GM23248 (cell line): ENCODE measurements at regions not wholly inside any gene's neighbourhood (a gene's known extent, or its start where the extent isn't known, plus 50 kb on each side); places are given as distances from the start of the nearest gene placed in this dataset.
A peak's percentile ranks its signal among the peaks of the same experiment; 100 is the strongest.

ENCODE experiments used
- DNase-seq: peaks from one replicate; pipeline ENCODE4 v3.0.0-alpha.2; 2015
- H2AFZ ChIP-seq: fragments of 200-600 bp; sonication (generic); 2 replicates; pipeline ENCODE4 v1.6.1; 2016; ENCODE audit warnings: antibody characterized with exemption
- H3F3A ChIP-seq: fragments of 200-600 bp; sonication (generic); 2 replicates; pipeline ENCODE4 v1.6.1; 2016; ENCODE audit warnings: mild to moderate bottlenecking, antibody characterized with exemption, mixed run types; ENCODE audit not compliant: insufficient read depth
- H3K27ac ChIP-seq: fragments of 200-600 bp; sonication (generic); 2 replicates; pipeline ENCODE4 v1.5.1; 2016; ENCODE audit warnings: mild to moderate bottlenecking
- H3K27me3 ChIP-seq: fragments of 200-600 bp; sonication (generic); replicated peaks from 2 replicates; pipeline ENCODE4 v1.6.1; 2016; ENCODE audit warnings: mild to moderate bottlenecking; ENCODE audit not compliant: insufficient read depth
- H3K36me3 ChIP-seq: fragments of 200-600 bp; sonication (generic); 2 replicates; pipeline ENCODE4 v1.6.1; 2016; ENCODE audit warnings: low read depth, mild to moderate bottlenecking
- H3K4me1 ChIP-seq: fragments of 200-600 bp; sonication (generic); 2 replicates; pipeline ENCODE4 v1.6.1; 2016; ENCODE audit warnings: mild to moderate bottlenecking; ENCODE audit not compliant: insufficient read depth
- H3K4me2 ChIP-seq: fragments of 200-600 bp; sonication (generic); one replicate; pipeline ENCODE4 v1.6.1; 2016; ENCODE audit warnings: mild to moderate bottlenecking; ENCODE audit not compliant: unreplicated experiment
- H3K4me3 ChIP-seq: fragments of 200-600 bp; sonication (generic); 2 replicates; pipeline ENCODE4 v1.5.1; 2016; ENCODE audit warnings: mild to moderate bottlenecking
- H3K79me2 ChIP-seq: fragments of 200-600 bp; sonication (generic); 2 replicates; pipeline ENCODE4 v1.6.1; 2016; ENCODE audit warnings: mild to moderate bottlenecking; ENCODE audit not compliant: insufficient read depth
- H3K9ac ChIP-seq: fragments of 200-600 bp; sonication (generic); 2 replicates; pipeline ENCODE4 v1.6.1; 2016; ENCODE audit warnings: mild to moderate bottlenecking
- H3K9me2 ChIP-seq: fragments of 200-600 bp; sonication (generic); 2 replicates; pipeline ENCODE4 v1.6.1; 2016; ENCODE audit warnings: mixed run types, mild to moderate bottlenecking, moderate library complexity; ENCODE audit not compliant: insufficient read depth
- H3K9me3 ChIP-seq: fragments of 200-600 bp; sonication (generic); one replicate; pipeline ENCODE4 v1.6.1; 2017; ENCODE audit warnings: low read depth
- H4K20me1 ChIP-seq: fragments of 200-600 bp; sonication (generic); 2 replicates; pipeline ENCODE4 v1.6.0; 2016; ENCODE audit not compliant: insufficient read depth
- EZH2 ChIP-seq: fragments of 200-600 bp; sonication (generic); IDR thresholded peaks from 2 replicates; pipeline ENCODE4 v1.6.1; 2018; ENCODE audit warnings: antibody characterized with exemption, mild to moderate bottlenecking; ENCODE audit not compliant: insufficient read depth, poor library complexity, severe bottlenecking
- EZH2phosphoT487 ChIP-seq: fragments of 200-600 bp; sonication (generic); IDR thresholded peaks from 2 replicates; pipeline ENCODE4 v1.6.1; 2018; ENCODE audit warnings: antibody characterized with exemption, moderate library complexity, mild to moderate bottlenecking, low read depth; ENCODE audit not compliant: insufficient read depth
- WGBS, 2 experiments: methylation state at CpG; one replicate each; pipeline ENCODE4 v1.1.6; 2015 to 2017; ENCODE audit warnings: low lambda C conversion rate in 2 of 2, low coverage in 1 of 2; ENCODE audit errors: missing lambda C conversion rate in 2 of 2; 5-methylcytosine and 5-hydroxymethylcytosine counted together
- in situ Hi-C: fragments of 300-500 bp; cut with MboI; formaldehyde crosslinking; loops from 2 replicates; pipeline ENCODE4 v1.15.0; 2020

DNA sequence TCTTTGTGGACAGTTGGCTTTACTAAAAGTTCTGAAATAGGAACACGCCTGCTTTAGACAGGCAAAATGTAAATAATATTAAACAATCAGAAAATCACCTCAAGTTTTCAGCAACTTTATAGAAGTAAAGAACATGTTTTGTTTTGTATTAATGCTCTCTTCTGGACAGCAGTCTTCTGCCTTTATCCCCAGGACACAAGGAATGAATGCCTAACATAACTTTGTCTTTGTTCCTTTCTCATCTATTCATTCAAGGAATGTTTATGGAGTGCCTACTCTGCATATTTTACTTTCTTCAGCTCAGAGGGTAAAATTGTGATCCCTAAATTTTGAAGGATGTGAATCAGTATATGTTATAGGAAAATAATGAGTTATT lies 325.4 kb downstream of the FOXO1 start:
- Histone ChIP-seq H3K79me2 (no peaks in the 10 kb centered on the region), H3K9me3 (no peaks in the 10 kb centered on the region), H3K4me2 (no peak overlapping the region), H3K9me2 (no peaks in the 10 kb centered on the region), H3K4me3 (no peak overlapping the region), H4K20me1 (no peaks in the 10 kb centered on the region), H3K9ac (no peak overlapping the region), H3K36me3 (no peaks in the 10 kb centered on the region), H3K4me1 (no peaks in the 10 kb centered on the region; the same call in 1 of the 2 replicates), H3K27me3 (0 out of 2 replicates have a peak, but pooled peaks cover 7% of the 10 kb centered on the region), H2AFZ (no peak overlapping the region), H3F3A (no peaks in the 10 kb centered on the region), H3K27ac (no peak overlapping the region)
- DNase-seq: no peak
- in situ Hi-C loops: no loop called here
- 70 to 73% methylated on average over 1 of the region's 1 CpG for WGBS, 2 experiments
- no peak for TF ChIP-seq EZH2phosphoT487
- no peak for TF ChIP-seq EZH2

GRCh38 chr13:40341501-40341900 lies 324.9 kb downstream of the FOXO1 start:
- Histone ChIP-seq H3K4me3 (no peak overlapping the region), H4K20me1 (no peaks in the 10 kb centered on the region), H3K4me1 (no peaks in the 10 kb centered on the region; the same call in 1 of the 2 replicates), H2AFZ (no peak overlapping the region), H3K9me2 (no peaks in the 10 kb centered on the region), H3F3A (no peaks in the 10 kb centered on the region), H3K27me3 (0 out of 2 replicates have a peak, but pooled peaks cover 7% of the 10 kb centered on the region), H3K36me3 (no peaks in the 10 kb centered on the region), H3K4me2 (no peak overlapping the region), H3K79me2 (no peaks in the 10 kb centered on the region), H3K9ac (no peak overlapping the region), H3K9me3 (no peaks in the 10 kb centered on the region), H3K27ac (no peak overlapping the region)
- 78 to 79% methylated on average over 3 of the region's 3 CpGs for WGBS, 2 experiments
- TF ChIP-seq EZH2phosphoT487 (no peak), EZH2 (no peak)
- in situ Hi-C loops: no loop called here
- DNase-seq: no peak

GRCh38 chr13:40342461-40342860 lies 324.0 kb downstream of the FOXO1 start:
- DNase-seq: peak; percentile 16
- Histone ChIP-seq H3K27me3 (0 out of 2 replicates have a peak, but pooled peaks cover 7% of the 10 kb centered on the region), H3K9me2 (no peaks in the 10 kb centered on the region), H3K9ac (no peak overlapping the region), H3K36me3 (no peaks in the 10 kb centered on the region), H3K79me2 (no peaks in the 10 kb centered on the region), H3K4me2 (no peak overlapping the region), H3K27ac (no peak overlapping the region), H3K4me3 (no peak overlapping the region), H3K4me1 (no peaks in the 10 kb centered on the region; the same call in 1 of the 2 replicates), H4K20me1 (no peaks in the 10 kb centered on the region), H3K9me3 (no peaks in the 10 kb centered on the region), H2AFZ (no peak overlapping the region), H3F3A (no peaks in the 10 kb centered on the region)
- 29 to 33% methylated on average over 7 of the region's 7 CpGs for WGBS, 2 experiments
- in situ Hi-C loops: no loop called here
- TF ChIP-seq EZH2phosphoT487 (no peak), EZH2 (no peak)

DNA sequence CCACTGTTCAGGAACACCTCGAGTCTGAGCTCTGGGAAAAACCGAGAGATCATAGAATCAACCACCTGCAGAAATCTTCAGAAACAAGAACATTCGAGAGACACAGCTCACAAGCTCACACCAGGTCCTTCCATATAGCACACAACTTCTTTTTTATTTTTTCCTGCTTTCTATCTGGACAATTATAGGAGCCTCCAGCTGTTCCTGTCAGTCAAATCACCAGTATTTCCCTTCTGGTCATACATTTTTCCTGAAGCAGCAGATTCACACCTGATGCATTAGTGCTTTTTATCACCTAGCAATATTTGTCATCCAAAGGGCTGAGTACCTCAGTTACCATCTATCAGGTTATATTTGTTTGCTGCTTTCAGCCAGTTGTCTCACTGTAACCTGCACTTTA lies 323.5 kb downstream of the FOXO1 start:
- DNase-seq: no peak
- H3K9ac ChIP-seq: no peak overlapping the region
- in situ Hi-C loops: no loop called here
- TF ChIP-seq EZH2phosphoT487: no peak
- no peak for TF ChIP-seq EZH2
- no peaks in the 10 kb centered on the region for H3K9me3 ChIP-seq
- H3K36me3 ChIP-seq: no peaks in the 10 kb centered on the region
- no peaks in the 10 kb centered on the region for H3K9me2 ChIP-seq
- H3K4me2 ChIP-seq: no peak overlapping the region
- 52 to 53% methylated on average over 3 of the region's 3 CpGs for WGBS, 2 experiments
- no peak overlapping the region for H2AFZ ChIP-seq
- no peak overlapping the region for H3K27ac ChIP-seq
- H3K4me3 ChIP-seq: no peak overlapping the region
- no peaks in the 10 kb centered on the region for H3K79me2 ChIP-seq
- H4K20me1 ChIP-seq: no peaks in the 10 kb centered on the region
- 0 out of 2 replicates have a peak, but pooled peaks cover 7% of the 10 kb centered on the region for H3K27me3 ChIP-seq
- H3F3A ChIP-seq: no peaks in the 10 kb centered on the region
- H3K4me1 ChIP-seq: no peaks in the 10 kb centered on the region; the same call in 1 of the 2 replicates
